GM21529 (cell line): ENCODE measurements at regions not wholly inside any gene's neighbourhood (a gene's known extent, or its start where the extent isn't known, plus 50 kb on each side); places are given as distances from the start of the nearest gene placed in this dataset.
"Not testable (repeated sequence)": the region's sequence is repeated elsewhere in the genome, so short reads cannot be mapped to it uniquely, and the experiment has no call there.

Experiments used
- ATAC-seq: cut with Tn5 transposase; IDR thresholded peaks from one replicate; pipeline ENCODE4 v1.9.1; 2021; ENCODE audit not compliant: unreplicated experiment

- no peak for ATAC-seq
Measured at GRCh38 chr3:82521657-82522056, 760.2 kb upstream of the GBE1 start.

- ATAC-seq: no peak
Measured at GRCh38 chr3:82520846-82521245, 759.4 kb upstream of the GBE1 start.

GRCh38 chr3:82509951-82510603, 748.6 kb upstream of the GBE1 start:
- no peak for ATAC-seq

GRCh38 chr3:82509106-82509842, 747.8 kb upstream of the GBE1 start:
- no peak for ATAC-seq

GRCh38 chr3:82506204-82506603, 744.8 kb upstream of the GBE1 start:
- ATAC-seq: no peak

- no peak for ATAC-seq
Measured at GRCh38 chr3:82505079-82505756, 743.8 kb upstream of the GBE1 start.

GRCh38 chr3:82498186-82498585, 736.7 kb upstream of the GBE1 start:
- no peak for ATAC-seq

GRCh38 chr3:82496890-82497560, 735.6 kb upstream of the GBE1 start:
- no peak for ATAC-seq

GRCh38 chr3:82495655-82496054, 734.2 kb upstream of the GBE1 start:
- ATAC-seq: no peak

GRCh38 chr3:82494977-82495489, 733.6 kb upstream of the GBE1 start:
- no peak for ATAC-seq

- no peak for ATAC-seq
Measured at GRCh38 chr3:82493858-82494257, 732.4 kb upstream of the GBE1 start.

GRCh38 chr3:82475306-82475705, 713.9 kb upstream of the GBE1 start:
- ATAC-seq: no peak

- no peak for ATAC-seq
Measured at GRCh38 chr3:82474711-82475110, 713.3 kb upstream of the GBE1 start.

GRCh38 chr3:82473864-82474541, 712.6 kb upstream of the GBE1 start:
- ATAC-seq: no peak

GRCh38 chr3:82467051-82467450, 705.6 kb upstream of the GBE1 start:
- no peak for ATAC-seq

- no peak for ATAC-seq
Measured at GRCh38 chr3:82462977-82463376, 701.5 kb upstream of the GBE1 start.

GRCh38 chr3:82461049-82461889, 699.8 kb upstream of the GBE1 start:
- no peak for ATAC-seq

GRCh38 chr3:82448320-82448719, 686.9 kb upstream of the GBE1 start:
- ATAC-seq: no peak

- ATAC-seq: not testable (repeated sequence)
Measured at GRCh38 chr3:82428821-82429220, 667.4 kb upstream of the GBE1 start.

- no peak for ATAC-seq
Measured at GRCh38 chr3:82424031-82424339, 662.5 kb upstream of the GBE1 start.
